ENCODE measurements at regions not wholly inside any gene's neighbourhood (a gene's known extent, or its start where the extent isn't known, plus 50 kb on each side); places are given as distances from the start of the nearest gene placed in this dataset.
"Not testable (repeated sequence)": the region's sequence is repeated elsewhere in the genome, so short reads cannot be mapped to it uniquely, and the experiment has no call there.

GRCh38 chr5:163889369-163889768 lies 383.9 kb downstream of the MAT2B start:
- DNase-seq = no peak

- no peak for DNase-seq
These were observed 384.8 kb downstream of the MAT2B start for GRCh38 chr5:163890261-163890660.

- no peak for DNase-seq
These were observed 387.9 kb downstream of the MAT2B start for GRCh38 chr5:163893281-163893680.

GRCh38 chr5:163894645-163895044 lies 389.2 kb downstream of the MAT2B start:
- no peak for DNase-seq

GRCh38 chr5:163898873-163899272 lies 393.5 kb downstream of the MAT2B start:
- no peak for DNase-seq

GRCh38 chr5:163907783-163908182 lies 402.4 kb downstream of the MAT2B start:
- not testable (repeated sequence) for DNase-seq

- no peak for DNase-seq
These were observed 402.8 kb downstream of the MAT2B start for GRCh38 chr5:163908253-163908652.

- no peak for DNase-seq
These were observed 404.8 kb downstream of the MAT2B start for GRCh38 chr5:163910226-163910625.

GRCh38 chr5:163912046-163912445 lies 406.6 kb downstream of the MAT2B start:
- DNase-seq = no peak

GRCh38 chr5:163913548-163913947 lies 408.1 kb downstream of the MAT2B start:
- DNase-seq = no peak

GRCh38 chr5:163914910-163915309 lies 409.5 kb downstream of the MAT2B start:
- DNase-seq = no peak

GRCh38 chr5:163915481-163915961 lies 410.1 kb downstream of the MAT2B start:
- DNase-seq = no peak

- DNase-seq = no peak
These were observed 411.0 kb downstream of the MAT2B start for GRCh38 chr5:163916376-163916775.

GRCh38 chr5:163916861-163917260 lies 411.4 kb downstream of the MAT2B start:
- DNase-seq = no peak

GRCh38 chr5:163917747-163918146 lies 412.3 kb downstream of the MAT2B start:
- DNase-seq = no peak

- DNase-seq = not testable (repeated sequence)
These were observed 429.6 kb downstream of the MAT2B start for GRCh38 chr5:163934990-163935389.

- no peak for DNase-seq
These were observed 433.2 kb downstream of the MAT2B start for GRCh38 chr5:163938595-163938994.

GRCh38 chr5:163941079-163941478 lies 435.7 kb downstream of the MAT2B start:
- no peak for DNase-seq

GRCh38 chr5:163943546-163943945 lies 438.1 kb downstream of the MAT2B start:
- DNase-seq = no peak

GRCh38 chr5:163944738-163945137 lies 439.3 kb downstream of the MAT2B start:
- no peak for DNase-seq

GRCh38 chr5:163947848-163948666 lies 442.6 kb downstream of the MAT2B start:
- no peak for DNase-seq

GRCh38 chr5:163950248-163950647 lies 444.8 kb downstream of the MAT2B start:
- DNase-seq = no peak

- no peak for DNase-seq
These were observed 445.6 kb downstream of the MAT2B start for GRCh38 chr5:163951069-163951468.

- no peak for DNase-seq
These were observed 448.5 kb downstream of the MAT2B start for GRCh38 chr5:163953901-163954300.

GRCh38 chr5:163961230-163961629 lies 455.8 kb downstream of the MAT2B start:
- not testable (repeated sequence) for DNase-seq
